Erythroblast (primary cell): ENCODE measurements at regions not wholly inside any gene's neighbourhood (a gene's known extent, or its start where the extent isn't known, plus 50 kb on each side); places are given as distances from the start of the nearest gene placed in this dataset.

Experiments
- GATA1 ChIP-seq: IDR thresholded peaks from 2 replicates; pipeline ENCODE4 v1.6.1; 2011; ENCODE audit warnings: low read depth, mild to moderate bottlenecking, control low read depth, low read length, moderate library complexity
- POLR2A ChIP-seq: IDR thresholded peaks from 2 replicates; pipeline ENCODE4 v1.6.1; 2011; ENCODE audit warnings: mild to moderate bottlenecking, low read length

- TF ChIP-seq POLR2A, result no peak
- no peak for TF ChIP-seq GATA1
Observed at GRCh38 chr13:53272873-53273272, 244.3 kb downstream of the OLFM4 start.
